ENCODE measurements at regions not wholly inside any gene's neighbourhood (a gene's known extent, or its start where the extent isn't known, plus 50 kb on each side); places are given as distances from the start of the nearest gene placed in this dataset.

DNA sequence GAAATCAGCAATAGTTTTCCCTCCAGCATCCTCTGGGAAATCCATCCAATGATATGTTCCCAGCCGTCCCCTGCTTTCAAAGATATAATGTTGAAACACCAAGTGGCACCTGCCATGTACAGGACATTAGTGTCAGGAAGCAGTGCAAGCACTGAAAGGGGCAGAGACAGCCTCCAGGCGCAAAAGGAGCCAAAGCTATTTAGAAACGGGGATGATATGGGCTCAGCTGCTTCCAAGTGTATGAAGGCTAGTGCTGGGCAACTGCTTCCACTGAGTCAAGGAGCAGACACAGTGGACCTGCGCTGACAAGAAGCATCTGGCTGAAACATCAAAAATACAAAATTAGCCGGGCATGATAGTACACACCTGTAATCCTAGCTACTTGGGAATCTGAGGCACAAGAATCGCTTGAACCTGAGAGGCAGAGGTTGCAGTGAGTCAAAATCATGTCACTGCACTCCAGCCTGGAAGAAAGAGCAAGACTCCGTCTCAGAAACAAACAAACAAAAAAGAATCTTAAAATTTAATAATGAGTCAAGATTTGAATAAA, 119.7 kb downstream of the AQP9 start:
- CTCF ChIA-PET: interaction anchor here (1.3 kb wide), 1 partner anchor 12 kb away, joined by 7 read pairs; no protein-coding TSS in a partner anchor
- TF ChIP-seq, protein P1, sequence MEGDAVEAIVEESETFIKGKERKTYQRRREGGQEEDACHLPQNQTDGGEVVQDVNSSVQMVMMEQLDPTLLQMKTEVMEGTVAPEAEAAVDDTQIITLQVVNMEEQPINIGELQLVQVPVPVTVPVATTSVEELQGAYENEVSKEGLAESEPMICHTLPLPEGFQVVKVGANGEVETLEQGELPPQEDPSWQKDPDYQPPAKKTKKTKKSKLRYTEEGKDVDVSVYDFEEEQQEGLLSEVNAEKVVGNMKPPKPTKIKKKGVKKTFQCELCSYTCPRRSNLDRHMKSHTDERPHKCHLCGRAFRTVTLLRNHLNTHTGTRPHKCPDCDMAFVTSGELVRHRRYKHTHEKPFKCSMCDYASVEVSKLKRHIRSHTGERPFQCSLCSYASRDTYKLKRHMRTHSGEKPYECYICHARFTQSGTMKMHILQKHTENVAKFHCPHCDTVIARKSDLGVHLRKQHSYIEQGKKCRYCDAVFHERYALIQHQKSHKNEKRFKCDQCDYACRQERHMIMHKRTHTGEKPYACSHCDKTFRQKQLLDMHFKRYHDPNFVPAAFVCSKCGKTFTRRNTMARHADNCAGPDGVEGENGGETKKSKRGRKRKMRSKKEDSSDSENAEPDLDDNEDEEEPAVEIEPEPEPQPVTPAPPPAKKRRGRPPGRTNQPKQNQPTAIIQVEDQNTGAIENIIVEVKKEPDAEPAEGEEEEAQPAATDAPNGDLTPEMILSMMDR (IDR thresholded peaks at IDR 0.05; ENCODE audit: insufficient read depth, low read depth, low read length): no peak
- no peak overlapping the region for H3K4me3 ChIP-seq (ENCODE audit: low read depth, low read length)
- peaks cover 4% of the 10 kb centered on the region for H3K27me3 ChIP-seq (ENCODE audit: control insufficient read depth, insufficient read depth, low read length)
- POLR2A ChIA-PET: no interaction called here
- no peak for DNase-seq (ENCODE audit: low read depth)
- no peaks in the 10 kb centered on the region for H3K36me3 ChIP-seq (ENCODE audit: control insufficient read depth, insufficient read depth, low read length)

DNA sequence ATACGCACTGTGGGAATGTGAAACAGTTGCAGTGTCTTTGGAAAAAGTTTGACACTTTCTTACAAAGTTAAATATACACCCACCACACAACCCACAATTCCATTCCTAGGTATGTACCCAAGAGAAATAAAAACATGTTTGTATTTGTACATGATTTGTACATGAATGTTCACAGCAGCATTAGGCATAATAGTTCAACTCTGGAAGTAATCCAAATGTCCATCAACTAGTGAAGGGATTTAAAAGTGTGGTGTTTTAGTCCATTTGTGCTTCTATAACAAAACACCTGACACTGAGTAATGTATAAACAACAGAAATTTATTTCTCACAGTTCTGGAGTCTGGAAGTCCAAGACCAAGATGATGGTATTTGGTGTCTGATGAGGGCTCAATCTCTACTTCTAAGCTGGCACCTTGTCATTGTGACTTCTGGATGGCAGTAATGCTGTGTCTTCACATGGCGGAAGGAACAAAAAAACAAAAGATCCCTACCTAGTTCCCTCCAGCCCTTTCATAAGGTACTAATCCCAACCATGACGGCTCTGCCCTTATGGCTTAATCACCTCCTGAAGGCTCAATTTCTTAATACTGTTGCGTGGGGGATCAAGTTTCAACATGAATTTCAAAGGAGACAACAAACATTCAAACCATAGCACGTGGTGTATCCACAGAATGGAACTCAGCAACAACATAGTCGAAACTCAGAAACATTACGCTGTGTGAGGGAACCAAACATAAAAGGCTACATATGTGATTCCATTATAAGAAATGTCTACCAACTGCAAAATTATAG, 120.5 kb downstream of the AQP9 start:
- no peaks in the 10 kb centered on the region for H3K36me3 ChIP-seq (ENCODE audit: control insufficient read depth, insufficient read depth, low read length)
- TF ChIP-seq, protein P1 (IDR thresholded peaks at IDR 0.05; ENCODE audit: insufficient read depth, low read depth, low read length): no peak
- H3K27me3 ChIP-seq (ENCODE audit: control insufficient read depth, insufficient read depth, low read length): peaks cover 4% of the 10 kb centered on the region
- ChIA-PET POLR2A (no interaction called here), CTCF (no interaction called here)
- DNase-seq (ENCODE audit: low read depth): no peak
- no peak overlapping the region for H3K4me3 ChIP-seq (ENCODE audit: low read depth, low read length)

DNA sequence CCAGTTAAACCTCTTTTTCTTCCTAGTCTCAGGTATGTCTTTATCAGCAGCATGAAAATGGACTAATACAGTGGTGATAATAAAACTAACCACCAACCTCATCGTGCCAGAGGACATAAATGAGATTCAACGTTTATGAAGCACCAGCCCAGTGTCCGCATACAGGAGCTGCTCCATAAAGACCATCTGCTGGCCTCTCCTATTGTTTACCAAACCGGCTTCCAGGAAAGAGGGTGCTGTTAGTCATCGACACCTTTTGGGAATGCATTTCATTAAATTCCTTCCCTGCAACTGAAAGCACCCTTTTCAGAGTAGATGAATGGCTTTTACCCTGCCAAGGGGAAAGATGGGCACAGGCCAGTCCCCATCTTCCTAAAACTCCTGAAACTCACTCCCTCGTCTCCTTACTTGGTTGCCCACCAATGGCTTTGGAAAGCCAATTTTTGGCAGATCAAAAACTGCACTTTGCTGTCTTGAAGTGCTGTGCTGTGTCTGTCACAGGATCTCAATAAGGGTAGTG, 122.1 kb downstream of the AQP9 start:
- ChIA-PET CTCF (interaction anchor here (1.3 kb wide), 1 partner anchor 32 kb away, joined by 7 read pairs; no protein-coding TSS in a partner anchor), POLR2A (interaction anchor here (0.6 kb wide), 1 partner anchor 299 kb away, joined by 7 read pairs; no protein-coding TSS in a partner anchor)
- DNase-seq (ENCODE audit: low read depth): no peak
- no peaks in the 10 kb centered on the region for H3K36me3 ChIP-seq (ENCODE audit: control insufficient read depth, insufficient read depth, low read length)
- TF ChIP-seq, protein P1 (IDR thresholded peaks at IDR 0.05; ENCODE audit: insufficient read depth, low read depth, low read length): no peak
- H3K4me3 ChIP-seq (ENCODE audit: low read depth, low read length): no peak overlapping the region
- peaks cover 4% of the 10 kb centered on the region for H3K27me3 ChIP-seq (ENCODE audit: control insufficient read depth, insufficient read depth, low read length)

DNA sequence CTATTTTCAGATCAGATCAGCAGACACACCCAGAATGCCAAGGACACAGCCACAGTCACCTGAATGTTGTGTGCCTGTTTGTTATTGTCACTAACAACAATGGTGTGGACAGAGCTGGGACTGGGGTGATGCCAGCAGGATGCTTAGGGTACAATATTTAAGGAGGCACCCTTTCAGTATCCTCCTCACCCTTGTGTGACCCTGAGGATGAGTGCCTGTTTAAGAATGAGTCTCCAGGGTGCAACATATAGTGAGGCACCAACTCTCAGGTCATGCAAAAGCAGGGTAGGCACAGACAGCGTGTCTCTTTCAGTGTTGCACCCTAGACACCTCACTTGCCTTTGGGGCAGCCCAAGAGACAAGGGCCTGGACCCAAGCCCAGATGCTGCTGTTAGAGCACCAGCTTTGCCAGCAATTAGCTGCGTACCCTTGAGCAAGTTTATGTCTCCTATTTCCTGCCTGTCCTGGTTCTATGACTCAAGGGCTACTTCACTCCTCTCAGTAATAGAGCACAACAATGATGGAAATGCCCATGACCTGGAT, 122.6 kb downstream of the AQP9 start:
- peaks cover 2% of the 10 kb centered on the region for H3K27me3 ChIP-seq (ENCODE audit: control insufficient read depth, insufficient read depth, low read length)
- H3K4me3 ChIP-seq (ENCODE audit: low read depth, low read length): no peak overlapping the region
- ChIA-PET CTCF (interaction anchor here (1.3 kb wide), 1 partner anchor 33 kb away, joined by 7 read pairs; no protein-coding TSS in a partner anchor), POLR2A (interaction anchor here (0.6 kb wide), 1 partner anchor 298 kb away, joined by 7 read pairs; no protein-coding TSS in a partner anchor)
- TF ChIP-seq, protein P1 (IDR thresholded peaks at IDR 0.05; ENCODE audit: insufficient read depth, low read depth, low read length): no peak
- no peaks in the 10 kb centered on the region for H3K36me3 ChIP-seq (ENCODE audit: control insufficient read depth, insufficient read depth, low read length)
- no peak for DNase-seq (ENCODE audit: low read depth)

DNA sequence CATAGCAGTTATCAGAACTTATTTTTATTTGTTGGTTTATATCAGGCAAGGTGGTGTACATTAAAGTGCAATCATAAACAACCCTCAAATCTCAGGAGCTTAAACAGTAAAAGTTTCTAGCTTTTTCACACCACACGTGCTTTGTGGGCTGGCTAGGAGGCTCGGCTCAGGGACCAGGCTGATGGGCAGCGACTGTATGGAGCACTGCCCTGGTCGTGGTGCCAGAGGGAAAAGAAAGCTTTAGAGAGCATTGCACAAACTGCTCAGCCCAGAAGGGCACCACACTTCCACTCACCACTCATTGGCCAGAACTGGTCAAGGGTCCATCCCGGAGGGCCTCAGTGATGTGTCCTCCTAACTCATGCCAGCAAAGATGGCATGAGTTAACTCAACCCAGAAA, 123.2 kb downstream of the AQP9 start:
- H3K36me3 ChIP-seq (ENCODE audit: control insufficient read depth, insufficient read depth, low read length): no peaks in the 10 kb centered on the region
- CTCF ChIA-PET: interaction anchor here (1.3 kb wide), 1 partner anchor 33 kb away, joined by 7 read pairs; no protein-coding TSS in a partner anchor
- H3K4me3 ChIP-seq (ENCODE audit: low read depth, low read length): no peak overlapping the region
- DNase-seq (ENCODE audit: low read depth): no peak
- H3K27me3 ChIP-seq (ENCODE audit: control insufficient read depth, insufficient read depth, low read length): peaks cover 2% of the 10 kb centered on the region
- POLR2A ChIA-PET: no interaction called here
- TF ChIP-seq, protein P1 (IDR thresholded peaks at IDR 0.05; ENCODE audit: insufficient read depth, low read depth, low read length): no peak

All from BJ (cell line).